ENCODE measurements at regions not wholly inside any gene's neighbourhood (a gene's known extent, or its start where the extent isn't known, plus 50 kb on each side); places are given as distances from the start of the nearest gene placed in this dataset.

GRCh38 chrX:140343226-140343868 lies 161.5 kb downstream of the SOX3 start:
- Mint-ChIP-seq H3K4me3 (ENCODE audit: unreplicated experiment) (no peak overlapping the region), H3K27me3 (ENCODE audit: low read depth) (no peaks in the 10 kb centered on the region), H3K4me1 (ENCODE audit: low read depth) (no peaks in the 10 kb centered on the region), H3K9me3 (ENCODE audit: low read depth) (no peaks in the 10 kb centered on the region), H3K27ac (ENCODE audit: unreplicated experiment) (no peak overlapping the region), H3K36me3 (ENCODE audit: low read depth) (no peaks in the 10 kb centered on the region)
- TF ChIP-seq, protein P1, sequence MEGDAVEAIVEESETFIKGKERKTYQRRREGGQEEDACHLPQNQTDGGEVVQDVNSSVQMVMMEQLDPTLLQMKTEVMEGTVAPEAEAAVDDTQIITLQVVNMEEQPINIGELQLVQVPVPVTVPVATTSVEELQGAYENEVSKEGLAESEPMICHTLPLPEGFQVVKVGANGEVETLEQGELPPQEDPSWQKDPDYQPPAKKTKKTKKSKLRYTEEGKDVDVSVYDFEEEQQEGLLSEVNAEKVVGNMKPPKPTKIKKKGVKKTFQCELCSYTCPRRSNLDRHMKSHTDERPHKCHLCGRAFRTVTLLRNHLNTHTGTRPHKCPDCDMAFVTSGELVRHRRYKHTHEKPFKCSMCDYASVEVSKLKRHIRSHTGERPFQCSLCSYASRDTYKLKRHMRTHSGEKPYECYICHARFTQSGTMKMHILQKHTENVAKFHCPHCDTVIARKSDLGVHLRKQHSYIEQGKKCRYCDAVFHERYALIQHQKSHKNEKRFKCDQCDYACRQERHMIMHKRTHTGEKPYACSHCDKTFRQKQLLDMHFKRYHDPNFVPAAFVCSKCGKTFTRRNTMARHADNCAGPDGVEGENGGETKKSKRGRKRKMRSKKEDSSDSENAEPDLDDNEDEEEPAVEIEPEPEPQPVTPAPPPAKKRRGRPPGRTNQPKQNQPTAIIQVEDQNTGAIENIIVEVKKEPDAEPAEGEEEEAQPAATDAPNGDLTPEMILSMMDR (IDR thresholded peaks at IDR 0.05) = no peak
- no peak for DNase-seq (ENCODE audit: low spot score)

DNA sequence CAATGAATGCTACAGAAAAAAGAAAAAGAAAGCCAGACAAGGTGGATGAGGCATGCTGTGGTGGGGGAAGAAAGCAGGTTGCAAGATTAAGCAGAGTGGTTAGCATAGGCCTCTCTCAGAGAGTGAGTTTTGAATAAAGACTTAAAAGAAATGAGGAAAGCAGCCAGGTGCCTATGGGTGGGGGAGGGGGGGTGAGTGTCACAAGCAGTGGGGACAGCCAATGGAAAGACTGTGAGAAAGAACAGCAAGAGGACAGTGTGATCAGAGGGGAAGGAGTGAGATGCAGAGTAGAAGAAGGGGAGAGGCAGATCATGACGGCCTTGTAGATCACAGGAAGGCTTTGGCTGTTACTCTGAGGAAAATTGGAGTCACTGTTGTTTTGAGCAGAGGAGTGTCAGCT lies 162.5 kb downstream of the SOX3 start:
- Mint-ChIP-seq H3K36me3 (ENCODE audit: low read depth) (no peaks in the 10 kb centered on the region), H3K4me1 (ENCODE audit: low read depth) (no peaks in the 10 kb centered on the region), H3K4me3 (ENCODE audit: unreplicated experiment) (no peak overlapping the region), H3K9me3 (ENCODE audit: low read depth) (no peaks in the 10 kb centered on the region), H3K27me3 (ENCODE audit: low read depth) (no peaks in the 10 kb centered on the region), H3K27ac (ENCODE audit: unreplicated experiment) (no peak overlapping the region)
- TF ChIP-seq, protein P1 (IDR thresholded peaks at IDR 0.05) = no peak
- no peak for DNase-seq (ENCODE audit: low spot score)

DNA sequence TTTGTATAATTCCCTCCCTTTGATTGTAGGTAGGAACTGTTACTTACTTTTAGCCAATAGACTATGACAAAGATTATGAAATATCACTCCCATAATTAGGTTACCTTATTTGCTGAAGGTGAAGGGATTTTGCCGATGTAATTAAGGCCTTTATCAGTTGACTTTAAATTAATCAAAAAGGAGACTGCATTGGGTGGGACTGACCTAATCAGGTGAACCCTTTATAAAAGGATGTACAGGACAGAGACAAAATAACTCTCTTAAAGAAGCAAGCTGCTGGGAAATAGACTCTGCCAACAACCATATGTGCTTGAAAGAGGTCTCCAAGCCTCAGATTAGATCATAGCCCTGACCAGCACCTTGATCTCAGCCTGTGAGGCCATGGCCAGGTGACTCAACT lies 167.6 kb downstream of the SOX3 start:
- H3K4me3 Mint-ChIP-seq (ENCODE audit: unreplicated experiment) = no peak overlapping the region
- no peak for DNase-seq (ENCODE audit: low spot score)
- H3K36me3 Mint-ChIP-seq (ENCODE audit: low read depth) = no peaks in the 10 kb centered on the region
- H3K27me3 Mint-ChIP-seq (ENCODE audit: low read depth) = peaks cover 1% of the 10 kb centered on the region
- TF ChIP-seq, protein P1 (IDR thresholded peaks at IDR 0.05) = no peak
- no peaks in the 10 kb centered on the region for H3K4me1 Mint-ChIP-seq (ENCODE audit: low read depth)
- no peak overlapping the region for H3K27ac Mint-ChIP-seq (ENCODE audit: unreplicated experiment)
- H3K9me3 Mint-ChIP-seq (ENCODE audit: low read depth) = peaks cover 6% of the 10 kb centered on the region

DNA sequence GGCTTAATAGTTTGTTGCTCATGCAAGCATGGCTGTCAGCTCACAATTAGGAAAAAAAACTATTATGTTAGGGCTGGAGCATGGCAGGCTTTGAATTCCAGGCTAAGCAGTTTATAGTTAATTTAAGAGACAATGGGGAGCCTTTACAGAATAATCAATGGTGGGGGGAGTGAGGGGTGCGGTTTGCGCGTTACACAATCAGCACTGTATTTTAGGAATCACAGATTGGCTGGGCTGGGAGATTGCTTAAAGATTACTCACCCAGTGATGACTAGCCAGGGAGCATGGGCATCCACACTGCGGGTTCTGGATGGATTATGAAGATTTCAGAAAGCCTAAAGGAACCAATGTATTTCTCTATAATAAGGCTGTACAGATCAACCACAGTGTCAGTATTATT lies 186.6 kb downstream of the SOX3 start:
- TF ChIP-seq, protein P1 (IDR thresholded peaks at IDR 0.05) = no peak
- no peaks in the 10 kb centered on the region for H3K4me1 Mint-ChIP-seq (ENCODE audit: low read depth)
- DNase-seq (ENCODE audit: low spot score) = no peak
- H3K9me3 Mint-ChIP-seq (ENCODE audit: low read depth) = peaks cover 3% of the 10 kb centered on the region
- no peaks in the 10 kb centered on the region for H3K36me3 Mint-ChIP-seq (ENCODE audit: low read depth)
- no peak overlapping the region for H3K27ac Mint-ChIP-seq (ENCODE audit: unreplicated experiment)
- no peak overlapping the region for H3K4me3 Mint-ChIP-seq (ENCODE audit: unreplicated experiment)
- no peaks in the 10 kb centered on the region for H3K27me3 Mint-ChIP-seq (ENCODE audit: low read depth)

- Mint-ChIP-seq H3K9me3 (ENCODE audit: low read depth) (peaks cover 7% of the 10 kb centered on the region), H3K27ac (ENCODE audit: unreplicated experiment) (no peak overlapping the region), H3K27me3 (ENCODE audit: low read depth) (no peaks in the 10 kb centered on the region)
Observed at GRCh38 chrX:140317462-140317861, 187.4 kb downstream of the SOX3 start.

More at GRCh38 chrX:140317462-140317861, 187.4 kb downstream of the SOX3 start:
- Mint-ChIP-seq H3K4me3 (ENCODE audit: unreplicated experiment) (no peak overlapping the region), H3K36me3 (ENCODE audit: low read depth) (no peaks in the 10 kb centered on the region), H3K4me1 (ENCODE audit: low read depth) (no peaks in the 10 kb centered on the region)
- TF ChIP-seq, protein P1 (IDR thresholded peaks at IDR 0.05) = no peak
- no peak for DNase-seq (ENCODE audit: low spot score)
